ENCODE measurements at regions not wholly inside any gene's neighbourhood (a gene's known extent, or its start where the extent isn't known, plus 50 kb on each side); places are given as distances from the start of the nearest gene placed in this dataset.

GRCh38 chr10:128892005-128892404 is 575.0 kb upstream of the MGMT start:
- H3K27me3 ChIP-seq: no peaks in the 10 kb centered on the region
- no peak for TF ChIP-seq CTCF (IDR thresholded peaks at IDR 0.05)
- H3K4me1 ChIP-seq (ENCODE audit: control insufficient read depth in 1 of 2, insufficient read depth in 1 of 2, low read depth in 1 of 2, low read length in 1 of 2): no peaks in the 10 kb centered on the region
- no peak overlapping the region for H3K27ac ChIP-seq
- no peaks in the 10 kb centered on the region for H3K36me3 ChIP-seq
- no peak overlapping the region for H3K4me3 ChIP-seq (ENCODE audit: low read depth in 1 of 2, low read length in 1 of 2)
- no peaks in the 10 kb centered on the region for H3K9me3 ChIP-seq

GRCh38 chr10:128894641-128895040 is 572.4 kb upstream of the MGMT start:
- Histone ChIP-seq H3K27ac (no peak overlapping the region), H3K36me3 (no peaks in the 10 kb centered on the region), H3K27me3 (peaks cover 15% of the 10 kb centered on the region), H3K4me1 (ENCODE audit: control insufficient read depth in 1 of 2, insufficient read depth in 1 of 2, low read depth in 1 of 2, low read length in 1 of 2) (no peaks in the 10 kb centered on the region), H3K4me3 (ENCODE audit: low read depth in 1 of 2, low read length in 1 of 2) (no peak overlapping the region), H3K9me3 (no peaks in the 10 kb centered on the region)
- no peak for TF ChIP-seq CTCF (IDR thresholded peaks at IDR 0.05)

- H3K27ac ChIP-seq: no peak overlapping the region
- no peak overlapping the region for H3K4me3 ChIP-seq (ENCODE audit: low read depth in 1 of 2, low read length in 1 of 2)
- TF ChIP-seq CTCF (IDR thresholded peaks at IDR 0.05): no peak
- H3K27me3 ChIP-seq: peaks cover 15% of the 10 kb centered on the region
- no peaks in the 10 kb centered on the region for H3K4me1 ChIP-seq (ENCODE audit: control insufficient read depth in 1 of 2, insufficient read depth in 1 of 2, low read depth in 1 of 2, low read length in 1 of 2)
- H3K9me3 ChIP-seq: no peaks in the 10 kb centered on the region
- H3K36me3 ChIP-seq: no peaks in the 10 kb centered on the region
Measured at GRCh38 chr10:128895473-128895872, 571.6 kb upstream of the MGMT start.

- Histone ChIP-seq H3K27me3 (peaks cover 15% of the 10 kb centered on the region), H3K4me3 (ENCODE audit: low read depth in 1 of 2, low read length in 1 of 2) (no peak overlapping the region), H3K27ac (no peak overlapping the region), H3K4me1 (ENCODE audit: control insufficient read depth in 1 of 2, insufficient read depth in 1 of 2, low read depth in 1 of 2, low read length in 1 of 2) (no peaks in the 10 kb centered on the region), H3K9me3 (no peaks in the 10 kb centered on the region), H3K36me3 (no peaks in the 10 kb centered on the region)
- TF ChIP-seq CTCF (IDR thresholded peaks at IDR 0.05): no peak
Measured at GRCh38 chr10:128896116-128896795, 570.8 kb upstream of the MGMT start.

GRCh38 chr10:128896963-128897362 is 570.1 kb upstream of the MGMT start:
- Histone ChIP-seq H3K9me3 (no peaks in the 10 kb centered on the region), H3K4me1 (ENCODE audit: control insufficient read depth in 1 of 2, insufficient read depth in 1 of 2, low read depth in 1 of 2, low read length in 1 of 2) (no peaks in the 10 kb centered on the region), H3K27me3 (peaks cover 15% of the 10 kb centered on the region), H3K4me3 (ENCODE audit: low read depth in 1 of 2, low read length in 1 of 2) (no peak overlapping the region), H3K27ac (no peak overlapping the region), H3K36me3 (no peaks in the 10 kb centered on the region)
- no peak for TF ChIP-seq CTCF (IDR thresholded peaks at IDR 0.05)
